Right ventricle myocardium inferior (tissue), 1 donor: ENCODE measurements at regions not wholly inside any gene's neighbourhood (a gene's known extent, or its start where the extent isn't known, plus 50 kb on each side); places are given as distances from the start of the nearest gene placed in this dataset.
"Not testable (repeated sequence)": the region's sequence is repeated elsewhere in the genome, so short reads cannot be mapped to it uniquely, and the experiment has no call there.

Source experiments
- ATAC-seq: fragments of 200-7000 bp; cut with Tn5 transposase; one replicate; pipeline ENCODE4 v1.9.1; 2020; ENCODE audit warnings: mild to moderate bottlenecking, moderate library complexity
- DNase-seq: peaks from one replicate; pipeline ENCODE4 v3.0.0; 2021; ENCODE audit errors: missing footprints
- intact Hi-C: fragments of 100-400 bp; cut with DNase I; formaldehyde crosslinking; loops from one replicate; pipeline ENCODE4 v1.11.0; 2022
- donor health status: DM: no; HTN: yes; CAD: no; lungs with severe emphysema.

DNA sequence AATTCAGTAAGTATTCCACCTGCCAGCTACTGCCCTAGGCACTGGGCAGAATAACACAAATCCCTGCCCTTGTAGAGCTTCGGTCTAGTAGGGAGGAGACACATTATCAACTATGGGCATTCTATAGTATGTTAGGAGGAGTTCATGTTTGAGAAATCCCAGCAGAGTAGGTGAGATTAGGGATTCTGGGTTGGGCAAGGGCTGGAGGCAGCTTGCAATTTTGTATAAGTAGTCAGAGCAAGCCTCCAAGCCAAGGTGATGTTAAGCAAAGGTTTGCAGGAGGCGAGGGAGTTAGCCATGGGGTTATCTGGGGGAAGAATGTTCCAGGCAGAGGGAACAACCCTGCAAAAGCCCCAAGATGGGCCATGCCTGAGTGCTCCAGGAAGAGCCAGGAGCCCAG lies 187.9 kb upstream of the HS6ST1 start:
- no peak for ATAC-seq

DNA sequence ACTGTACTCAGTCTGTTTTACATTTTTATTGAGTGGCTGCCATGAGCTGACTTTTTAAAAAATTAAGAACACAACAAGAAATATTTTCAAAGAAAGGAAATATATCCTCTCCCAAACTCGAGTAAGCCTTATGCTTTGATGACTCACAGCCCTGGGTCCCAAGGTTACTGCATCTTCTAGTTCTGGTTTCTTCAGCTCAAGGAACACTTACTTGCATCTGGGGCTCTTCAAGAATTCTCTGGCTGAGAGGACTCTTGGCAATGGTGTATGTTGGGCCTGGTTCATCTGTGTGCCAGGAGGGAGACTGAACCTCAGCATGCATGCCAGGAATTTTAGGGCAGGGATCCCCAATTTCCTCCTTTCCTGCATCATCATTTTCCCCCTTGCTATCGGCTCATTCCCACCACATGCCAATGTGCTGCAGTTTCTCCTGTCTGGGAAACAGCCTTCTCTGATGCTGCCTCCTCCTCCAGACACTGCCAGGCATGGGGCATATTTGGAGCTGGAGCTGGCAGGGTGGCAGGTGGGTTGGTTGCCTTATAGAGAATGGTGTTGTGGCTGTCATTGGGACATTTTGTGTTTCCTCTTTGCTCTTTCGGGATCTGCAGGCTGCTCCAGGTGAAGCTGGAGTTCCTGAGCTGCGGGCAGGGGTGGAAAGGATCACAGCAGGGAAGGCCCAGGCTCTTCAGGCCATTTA lies 192.2 kb upstream of the HS6ST1 start:
- DNase-seq (no peak), ATAC-seq (no peak)
- intact Hi-C loops: no loop called here

More for the DNA sequence above, 187.9 kb upstream of the HS6ST1 start:
- DNase-seq: no peak
- intact Hi-C loops: no loop called here

DNA sequence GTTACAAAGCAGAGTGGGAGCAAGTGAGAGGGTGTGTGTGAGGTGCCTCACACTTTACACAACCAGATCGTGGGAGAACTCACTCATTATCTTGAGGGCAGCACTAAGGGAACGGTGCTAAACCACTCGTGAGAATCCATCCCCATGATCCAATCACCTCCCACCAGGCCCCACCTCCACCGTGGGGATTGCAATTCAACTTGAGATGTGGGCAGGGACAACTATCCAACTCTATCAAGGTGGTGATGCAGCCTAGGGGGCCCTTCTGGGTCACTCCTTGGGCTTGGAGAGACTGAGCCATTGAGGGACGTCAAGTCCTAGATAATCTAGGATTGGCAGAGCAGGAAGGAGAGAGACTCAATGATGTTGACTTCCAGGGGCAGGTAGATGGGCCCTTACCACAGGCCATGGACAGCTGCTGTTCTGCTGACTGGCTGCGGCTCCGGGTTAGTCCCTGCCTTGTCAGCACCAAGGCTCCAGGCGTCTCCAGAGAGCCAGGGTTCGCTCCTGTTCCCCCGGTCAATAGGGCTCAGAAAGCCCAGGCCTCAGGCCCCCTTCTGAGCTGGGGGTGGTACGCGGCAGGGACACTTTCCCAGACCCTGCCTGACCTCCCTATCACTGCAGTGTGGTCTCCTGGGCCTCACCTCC lies 193.2 kb upstream of the HS6ST1 start:
- DNase-seq: no peak
- intact Hi-C loops: no loop called here
- ATAC-seq: no peak

DNA sequence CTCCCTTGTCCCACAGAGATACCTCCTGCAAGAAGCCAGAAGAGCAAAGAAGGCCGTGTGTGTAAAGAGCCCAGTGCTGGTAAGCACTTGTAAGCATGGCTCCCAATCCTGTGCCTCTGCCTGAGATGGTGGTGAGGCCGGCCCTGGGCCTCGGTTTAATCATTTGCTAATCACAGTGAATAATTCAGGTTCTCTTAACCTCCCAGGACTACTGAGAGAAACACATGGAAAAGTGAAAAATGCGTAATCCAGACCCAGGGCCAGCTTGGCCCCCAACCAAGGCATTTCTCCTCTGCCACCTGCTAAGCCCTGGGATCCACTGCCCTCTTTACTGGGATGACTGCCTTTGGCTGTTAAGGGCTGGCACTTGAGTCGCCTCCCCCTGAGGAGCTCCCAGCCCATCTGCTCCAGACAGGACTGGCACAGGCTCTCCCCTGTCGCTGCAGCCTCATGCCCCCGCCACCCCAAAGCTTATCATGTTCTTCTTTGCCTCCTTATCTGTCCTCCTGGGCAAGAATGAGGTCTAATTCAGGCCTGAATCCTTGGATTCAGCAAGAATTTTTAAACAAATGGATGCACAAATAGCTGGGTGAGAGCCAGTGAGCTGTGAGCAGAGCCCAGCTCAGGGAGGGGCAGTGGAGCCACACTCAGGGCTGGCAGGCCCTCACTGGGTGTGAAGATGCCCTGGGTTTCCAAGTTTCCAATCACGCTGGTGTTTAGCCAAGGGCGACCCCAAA lies 193.9 kb upstream of the HS6ST1 start:
- ATAC-seq (peak; percentile 55), DNase-seq (no peak)
- intact Hi-C loops: no loop called here

DNA sequence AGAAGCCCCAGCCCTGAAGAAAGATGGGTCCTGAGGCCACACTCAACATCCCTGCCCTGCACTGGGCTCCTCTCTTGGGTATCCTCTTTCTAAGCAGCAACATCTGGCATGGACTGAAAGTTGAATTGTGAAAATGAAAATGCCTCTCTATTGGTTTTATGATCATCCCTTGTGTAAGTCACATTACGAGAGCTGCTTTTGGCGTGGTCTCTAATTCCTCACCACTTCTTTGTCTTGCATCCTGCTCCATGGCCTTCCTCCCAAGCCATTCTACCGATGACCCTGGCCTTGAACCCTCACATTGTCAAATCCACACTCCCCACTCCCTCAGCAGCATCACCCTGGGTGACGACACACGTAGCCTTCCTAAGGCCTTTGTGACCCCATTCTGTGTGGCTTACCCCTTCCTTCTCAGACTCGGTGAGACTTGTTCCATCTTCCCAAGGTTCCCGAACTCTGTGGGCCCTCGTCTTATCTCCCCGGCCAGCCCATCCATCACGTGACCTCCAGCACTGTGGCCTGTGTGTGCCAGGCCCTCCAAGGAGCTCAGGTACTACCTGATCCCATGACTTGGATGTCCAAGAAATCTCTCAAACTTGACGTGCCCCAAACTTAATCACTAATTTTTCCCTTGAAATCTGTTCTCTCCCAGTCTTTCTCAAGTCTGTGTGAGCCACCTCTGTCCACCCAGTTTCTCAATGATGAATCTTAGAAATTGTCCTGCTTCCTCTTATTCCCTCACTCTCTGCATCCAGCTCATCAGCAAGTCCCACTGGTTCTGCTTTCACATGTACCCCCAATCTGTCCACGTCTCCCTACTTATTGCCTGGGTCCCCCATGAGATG lies 194.7 kb upstream of the HS6ST1 start:
- ATAC-seq: no peak
- intact Hi-C loops: no loop called here

DNA sequence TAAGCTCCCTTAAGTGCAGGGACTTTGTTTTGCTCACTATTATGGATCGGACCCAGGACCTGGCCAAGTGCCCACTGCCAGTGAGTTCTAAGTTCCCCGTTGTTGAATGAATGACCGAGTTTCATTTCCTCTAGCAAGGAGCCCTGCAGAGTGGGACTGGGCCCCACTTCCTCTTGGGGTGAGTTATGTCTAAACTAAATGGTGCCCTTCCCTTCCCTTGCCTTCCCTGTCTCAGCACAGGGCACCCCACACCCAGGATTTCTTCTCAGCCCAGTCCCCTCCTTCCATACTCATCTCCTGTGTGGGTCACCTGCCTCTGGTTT lies 195.3 kb upstream of the HS6ST1 start:
- peak; percentile 64 for ATAC-seq

More for the DNA sequence above, 194.7 kb upstream of the HS6ST1 start:
- DNase-seq: no peak

DNA sequence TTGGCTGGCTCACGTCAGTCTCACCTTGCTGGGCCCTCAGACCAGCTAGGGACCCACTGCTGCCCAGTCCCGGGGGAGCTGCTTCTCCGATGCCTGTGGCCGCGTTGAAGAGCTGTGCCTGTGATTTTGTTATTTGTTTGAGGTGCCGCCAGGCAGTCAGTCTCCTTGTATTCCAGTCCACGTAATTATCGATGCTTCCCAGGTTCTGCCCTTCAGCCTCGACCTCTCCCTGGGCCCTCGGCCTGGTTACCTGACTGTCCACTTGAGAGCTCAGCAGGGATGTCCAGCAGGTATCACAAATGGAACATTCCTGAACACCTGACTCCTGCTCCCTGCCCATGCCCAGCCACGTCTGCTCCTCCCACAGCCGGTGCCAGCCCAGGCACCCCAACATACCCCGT lies 195.9 kb upstream of the HS6ST1 start:
- intact Hi-C loops: no loop called here
- DNase-seq (no peak), ATAC-seq (no peak)

More for the DNA sequence above, 195.3 kb upstream of the HS6ST1 start:
- intact Hi-C loops: no loop called here
- DNase-seq: peak; percentile 76

DNA sequence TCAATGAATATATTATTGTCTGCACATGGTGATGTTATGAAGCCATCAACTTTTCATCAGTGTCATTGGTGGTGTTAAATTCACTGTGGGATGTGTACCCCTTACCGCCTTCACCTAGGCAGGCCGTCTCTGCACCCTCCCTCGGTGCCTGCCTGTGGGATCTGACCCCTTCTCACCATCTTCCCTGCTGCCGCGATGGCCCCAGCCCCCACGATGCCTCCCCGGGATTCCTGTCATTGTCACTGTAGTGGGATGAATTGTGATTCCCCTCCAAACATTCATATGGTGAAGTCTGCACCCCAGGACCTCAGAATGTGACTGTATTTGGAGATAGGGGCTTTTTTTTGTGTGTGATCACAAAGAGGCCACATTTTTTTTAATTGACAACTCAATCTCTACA lies 198.3 kb upstream of the HS6ST1 start:
- DNase-seq (no peak), ATAC-seq (no peak)
- intact Hi-C loops: no loop called here

DNA sequence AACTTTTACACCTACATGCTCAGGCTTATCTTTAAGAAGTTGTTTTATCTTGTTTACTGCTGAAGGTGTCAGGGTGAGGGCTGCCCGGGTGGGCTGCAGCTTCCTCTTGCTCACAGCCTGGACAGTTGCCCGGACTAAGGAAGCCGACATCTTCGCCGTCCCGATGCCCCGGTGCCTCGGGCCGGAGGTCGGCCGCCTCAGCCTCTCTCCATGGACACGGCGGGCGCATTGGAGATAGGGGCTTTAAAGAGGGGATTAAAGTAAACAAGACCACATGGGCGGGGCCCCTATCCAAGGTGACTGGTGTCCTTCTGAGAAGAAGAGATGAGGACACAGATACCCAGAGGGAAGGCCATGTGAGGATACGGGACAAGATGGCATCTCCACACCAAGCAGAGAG lies 200.4 kb upstream of the HS6ST1 start:
- ATAC-seq, DNase-seq, intact Hi-C loops: not testable (repeated sequence)

DNA sequence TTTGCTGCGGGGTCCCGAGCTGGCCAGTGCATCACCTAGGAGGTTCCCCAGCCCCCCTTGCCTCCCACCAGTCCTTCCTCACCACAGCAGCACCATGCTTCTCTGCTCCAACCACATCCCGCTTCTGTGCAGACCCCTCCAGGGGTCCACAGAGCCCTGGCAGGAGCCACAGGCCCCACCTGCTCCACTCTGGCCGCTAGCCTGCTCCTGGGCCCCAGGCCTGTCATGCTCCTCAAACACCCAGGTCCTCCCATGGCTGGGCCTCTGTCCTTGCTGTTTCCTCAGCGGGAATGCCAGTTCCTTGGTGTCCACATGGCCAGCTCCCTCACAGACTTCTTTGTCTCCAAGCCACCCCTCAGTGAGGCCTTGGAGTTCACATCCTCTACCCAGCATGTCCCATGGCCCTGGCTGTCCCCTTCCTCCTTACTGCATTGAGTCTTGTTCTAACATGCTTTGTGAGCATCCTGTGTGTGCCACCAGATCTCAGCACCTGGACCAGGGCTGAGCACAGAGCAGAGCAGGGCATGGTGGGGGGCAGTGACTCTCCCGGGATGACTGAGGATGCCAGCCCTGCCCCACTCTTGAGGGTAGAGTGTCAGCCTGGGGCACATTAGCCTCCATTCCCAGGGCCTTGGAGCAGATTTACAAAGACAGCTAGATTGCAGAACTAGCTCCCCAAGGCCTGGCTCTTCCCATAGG lies 201.0 kb upstream of the HS6ST1 start:
- DNase-seq (no peak), ATAC-seq (no peak)

DNA sequence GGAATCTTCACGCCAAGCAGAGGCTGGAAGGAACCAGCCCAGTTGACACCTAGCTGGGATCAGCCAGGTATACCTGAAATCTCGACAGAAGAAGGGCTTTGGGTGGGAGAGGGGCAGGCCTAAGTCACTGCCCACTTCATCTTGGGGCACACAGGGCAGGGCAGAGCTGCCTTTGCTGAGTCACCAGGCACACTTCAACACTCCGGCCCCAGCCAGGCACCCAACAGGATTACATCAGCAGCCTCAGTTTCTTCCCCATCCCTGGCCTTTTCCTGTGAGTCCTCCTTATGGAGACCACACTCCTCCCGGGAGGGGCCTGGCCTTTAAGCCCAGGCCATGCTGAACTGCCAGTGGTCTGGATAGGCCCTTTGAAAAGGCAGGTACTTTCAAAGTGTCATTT lies 201.7 kb upstream of the HS6ST1 start:
- DNase-seq (no peak), ATAC-seq (no peak)
- intact Hi-C loops: no loop called here

More for the DNA sequence above, 201.0 kb upstream of the HS6ST1 start:
- intact Hi-C loops: no loop called here

DNA sequence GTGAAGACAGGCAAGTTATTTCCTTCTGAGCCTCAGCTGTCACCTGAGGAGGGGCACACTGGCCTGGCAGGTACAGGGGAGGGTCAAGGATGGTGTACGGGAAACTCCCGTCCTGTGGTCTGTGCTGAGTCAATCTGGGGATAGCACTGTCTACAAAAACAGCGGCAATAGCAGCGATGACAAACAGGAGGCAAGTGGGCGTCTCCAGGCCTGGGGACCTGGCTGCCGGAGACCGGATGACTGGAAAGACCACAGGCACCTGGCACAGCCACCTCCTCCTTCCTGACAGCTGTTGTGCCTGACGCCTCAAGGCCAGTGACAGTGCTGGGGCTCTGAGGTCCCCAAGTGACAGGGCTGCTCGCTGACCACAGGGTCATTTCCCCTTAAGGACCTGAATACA lies 202.1 kb upstream of the HS6ST1 start:
- intact Hi-C loops: no loop called here
- DNase-seq (no peak), ATAC-seq (no peak)

DNA sequence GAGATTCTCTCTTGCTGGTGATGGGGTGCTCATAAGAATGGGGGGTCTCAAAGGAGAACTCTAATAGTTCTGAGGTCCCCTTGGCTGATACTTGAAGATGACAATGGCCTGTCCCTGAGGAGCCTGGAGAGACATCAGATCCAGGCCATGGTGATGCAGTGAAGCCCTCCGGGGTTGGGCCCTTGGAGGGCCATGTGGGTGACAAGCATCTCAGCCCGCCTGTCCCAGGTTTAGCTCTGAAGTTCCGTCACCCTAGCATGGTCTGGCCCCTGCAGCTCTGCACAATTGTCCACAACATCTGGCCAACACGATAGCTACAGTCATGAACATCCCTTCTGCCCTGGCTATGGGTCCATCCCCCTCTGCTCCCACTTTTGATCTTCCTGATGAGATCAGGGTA lies 202.8 kb upstream of the HS6ST1 start:
- DNase-seq (no peak), ATAC-seq (no peak)
- intact Hi-C loops: no loop called here

DNA sequence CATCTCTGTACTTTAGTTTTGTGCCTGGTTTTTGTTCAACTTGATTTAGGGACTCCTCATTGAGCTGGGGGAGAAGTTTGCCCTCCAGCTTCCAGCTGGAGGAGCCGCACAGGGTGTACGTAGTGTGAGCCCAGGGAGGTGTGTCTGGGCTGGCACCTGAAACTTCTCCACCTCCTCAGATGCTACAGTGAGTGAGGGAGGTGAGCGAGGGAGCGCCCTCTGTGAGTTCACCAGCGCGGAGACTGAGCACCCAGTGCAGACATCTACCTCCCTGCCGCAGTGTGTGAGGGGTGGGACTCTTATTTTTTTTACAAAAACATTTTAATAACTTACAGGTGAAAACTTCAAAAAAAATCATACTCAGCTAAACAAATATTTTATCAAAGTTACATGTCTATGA lies 204.2 kb upstream of the HS6ST1 start:
- intact Hi-C loops: no loop called here
- ATAC-seq: no peak
- no peak for DNase-seq

DNA sequence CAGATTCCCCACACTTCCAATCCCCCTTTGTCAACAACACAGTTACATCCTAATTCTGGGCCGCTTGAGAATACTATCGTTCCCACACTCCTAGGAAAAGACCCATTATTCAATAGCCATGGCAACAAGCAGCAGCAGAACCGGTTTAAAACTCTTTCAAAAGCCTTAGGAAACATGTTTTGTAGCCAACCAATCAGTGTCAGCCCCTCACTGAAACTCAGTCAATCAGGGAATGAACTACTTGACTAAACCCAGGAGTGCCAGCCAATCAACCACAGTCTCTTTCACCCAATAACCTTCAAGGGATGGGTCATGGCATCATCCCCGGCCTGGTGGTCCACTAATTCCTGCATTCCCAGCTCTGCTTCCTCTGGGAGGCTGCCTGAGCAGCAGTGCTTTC lies 204.8 kb upstream of the HS6ST1 start:
- DNase-seq (no peak), ATAC-seq (no peak)
- intact Hi-C loops: no loop called here

DNA sequence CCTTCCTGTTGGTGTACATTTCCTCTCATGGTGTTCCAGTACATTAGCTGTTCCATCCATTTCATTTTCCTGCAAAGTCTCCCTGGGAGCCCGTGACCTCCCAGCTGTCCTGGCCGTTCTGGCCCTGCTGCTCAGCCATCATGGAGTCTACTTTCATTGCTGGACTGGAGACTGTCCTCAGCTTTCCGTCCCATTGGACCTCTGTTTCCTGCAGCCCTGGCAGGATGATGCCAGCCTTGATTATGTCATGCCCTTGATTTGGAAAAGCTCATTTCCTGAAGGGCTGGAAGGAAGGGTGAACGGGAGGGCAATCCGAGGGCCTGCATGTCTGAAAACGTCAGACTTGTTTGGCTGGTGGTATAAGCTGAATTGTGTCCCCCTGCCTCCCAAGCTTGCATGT lies 205.5 kb upstream of the HS6ST1 start:
- DNase-seq (no peak), ATAC-seq (no peak)
- intact Hi-C loops: no loop called here

DNA sequence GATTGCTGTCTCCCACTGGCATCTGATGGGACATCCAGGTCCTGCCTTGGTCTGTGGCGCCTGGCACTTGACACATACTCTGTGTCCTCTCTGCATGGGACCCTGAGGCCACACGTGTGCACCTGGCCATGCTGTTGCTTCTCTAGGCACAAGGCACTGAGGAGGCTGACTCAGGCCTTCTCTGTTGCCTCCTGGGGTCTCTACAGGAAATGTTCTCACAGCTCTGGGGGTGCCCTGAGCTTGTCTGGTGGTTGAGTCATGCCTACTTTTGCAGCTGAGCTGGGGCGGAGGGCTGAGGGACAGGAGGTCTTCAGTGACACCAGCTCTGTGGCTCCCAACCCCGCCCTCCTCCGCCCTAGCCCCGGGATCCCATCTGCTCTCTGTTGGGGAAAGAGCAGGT lies 207.0 kb upstream of the HS6ST1 start:
- ATAC-seq (no peak), DNase-seq (no peak)
- intact Hi-C loops: no loop called here

DNA sequence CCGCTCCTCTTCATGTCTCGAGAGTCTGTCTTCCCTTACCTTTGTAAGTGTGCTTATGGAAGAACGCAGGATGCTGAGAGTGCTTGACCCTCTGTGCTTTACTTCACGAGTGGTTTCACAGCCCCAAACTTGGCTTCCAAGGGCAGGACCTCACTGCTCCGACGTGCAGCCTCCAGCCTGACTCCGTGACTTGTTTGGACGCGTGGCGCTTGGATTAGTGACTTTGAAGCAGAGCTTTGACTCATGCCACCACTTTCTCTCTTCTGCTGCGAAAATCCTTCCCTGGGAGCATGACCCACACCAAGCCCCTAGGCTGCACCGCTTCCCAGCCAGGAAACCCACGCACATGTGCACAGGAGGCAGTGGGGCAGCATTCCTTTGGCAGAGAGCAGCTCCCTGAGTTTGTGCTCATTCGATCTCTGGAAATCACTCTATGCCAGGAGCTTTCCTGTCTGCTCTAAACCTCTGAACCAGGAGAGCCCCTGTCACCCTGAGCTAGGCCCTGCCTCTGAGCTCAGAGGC lies 207.8 kb upstream of the HS6ST1 start:
- intact Hi-C loops: no loop called here
- ATAC-seq: no peak
- no peak for DNase-seq

DNA sequence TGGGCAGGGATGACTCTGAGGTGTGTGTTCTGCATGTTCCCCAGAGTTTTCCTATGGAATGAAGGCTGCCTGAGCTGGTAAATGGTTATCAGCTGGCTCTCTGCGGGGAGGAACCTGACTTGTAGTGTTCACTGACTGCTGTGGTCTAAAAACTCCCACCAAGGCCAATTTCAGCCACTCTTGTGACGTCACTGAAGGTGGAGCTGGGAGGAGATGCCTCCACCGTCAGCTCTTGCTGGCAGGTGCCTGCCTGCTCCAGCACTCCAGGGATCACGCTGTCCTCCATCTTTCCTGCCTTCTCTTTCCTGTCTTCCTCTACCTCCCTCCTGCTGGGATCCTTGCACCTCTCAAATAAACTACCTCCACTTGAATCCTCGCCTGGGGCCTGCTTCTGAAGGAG lies 209.5 kb upstream of the HS6ST1 start:
- intact Hi-C loops: no loop called here
- no peak for ATAC-seq
- DNase-seq: no peak
